ENCODE measurements at regions not wholly inside any gene's neighbourhood (a gene's known extent, or its start where the extent isn't known, plus 50 kb on each side); places are given as distances from the start of the nearest gene placed in this dataset.

DNA sequence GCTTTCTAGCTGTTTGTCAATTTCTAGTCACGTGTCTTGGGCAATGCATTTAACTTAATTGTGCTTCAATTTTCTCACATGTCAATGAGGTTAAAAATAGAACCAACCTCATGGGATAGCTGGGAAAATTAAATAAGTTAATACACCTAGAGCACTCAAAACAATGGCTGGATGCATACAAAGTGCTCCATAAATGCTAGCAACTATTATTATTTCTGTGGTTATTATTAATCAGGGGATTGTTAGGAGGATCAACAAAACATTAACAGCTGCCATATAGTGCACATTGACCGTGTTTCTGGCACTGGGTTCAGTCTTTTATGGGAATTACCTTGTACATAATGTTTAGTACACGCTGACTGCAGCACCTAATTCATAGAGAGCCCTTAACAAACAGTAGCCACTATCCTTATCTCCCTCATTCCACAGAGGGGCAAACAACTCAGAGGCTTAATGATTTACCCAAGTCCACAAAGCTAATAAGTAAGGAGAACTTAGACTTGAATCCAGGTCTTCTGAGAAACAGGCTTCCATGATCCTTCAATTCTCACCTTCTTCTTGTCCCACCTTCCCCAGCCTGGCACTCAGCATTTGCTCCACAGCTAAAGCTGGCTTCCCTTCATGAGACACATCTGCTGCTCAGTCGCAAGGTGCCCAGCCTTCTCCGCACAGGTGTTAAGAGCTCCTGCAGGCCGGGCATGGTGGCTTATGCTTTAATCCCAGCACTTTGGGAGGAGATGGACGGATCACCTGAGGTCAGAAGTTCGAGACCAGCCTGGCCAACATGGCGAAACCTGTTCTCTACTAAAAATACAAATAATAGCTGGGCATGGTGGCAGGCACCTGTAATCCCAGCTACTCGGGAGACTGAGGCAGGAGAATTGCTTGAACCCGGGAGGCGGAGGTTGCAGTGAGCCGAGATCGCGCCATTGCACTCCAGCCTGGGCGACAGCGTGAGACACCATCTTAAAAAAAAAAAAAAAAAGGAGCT lies 137.4 kb upstream of the ABCA1 start:
- DNase-seq: no peak

DNA sequence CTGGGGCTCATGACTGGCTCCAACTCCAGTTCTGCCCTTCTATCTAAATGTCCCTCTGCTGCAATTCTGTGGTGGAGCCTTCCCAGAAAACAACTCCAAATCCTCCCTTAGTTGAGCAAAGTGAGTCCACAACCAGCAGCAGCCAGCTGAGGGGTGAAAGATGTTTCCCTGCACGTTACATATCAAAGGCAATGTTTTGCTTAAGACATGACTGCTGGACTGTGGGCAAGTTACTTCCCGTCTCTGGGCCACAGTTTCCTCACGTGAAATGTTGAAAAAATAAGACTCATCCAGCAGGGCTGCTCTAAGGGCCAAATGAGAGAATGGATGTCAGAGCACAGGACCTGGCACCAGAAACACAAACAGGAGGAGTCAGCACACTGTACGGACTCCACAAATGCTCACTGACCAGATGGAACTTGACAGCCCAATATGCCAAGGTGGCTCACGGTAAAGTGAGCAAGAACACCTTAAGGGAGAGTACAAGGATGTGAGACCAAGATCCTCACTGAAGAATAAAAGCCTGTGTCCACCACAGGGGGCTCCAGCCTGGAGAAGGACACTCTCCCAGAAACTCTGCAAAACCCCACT lies 138.4 kb upstream of the ABCA1 start:
- DNase-seq: no peak

- DNase-seq: no peak
Observed at GRCh38 chr9:105067895-105068580, 140.1 kb upstream of the ABCA1 start.

GRCh38 chr9:105069285-105069684 lies 141.3 kb upstream of the ABCA1 start:
- DNase-seq: no peak

- no peak for DNase-seq
Observed at GRCh38 chr9:105069696-105070095, 141.7 kb upstream of the ABCA1 start.

- DNase-seq: no peak
Observed at GRCh38 chr9:105070176-105070575, 142.2 kb upstream of the ABCA1 start.

- DNase-seq: no peak
Observed at GRCh38 chr9:105072476-105072875, 144.5 kb upstream of the ABCA1 start.

DNA sequence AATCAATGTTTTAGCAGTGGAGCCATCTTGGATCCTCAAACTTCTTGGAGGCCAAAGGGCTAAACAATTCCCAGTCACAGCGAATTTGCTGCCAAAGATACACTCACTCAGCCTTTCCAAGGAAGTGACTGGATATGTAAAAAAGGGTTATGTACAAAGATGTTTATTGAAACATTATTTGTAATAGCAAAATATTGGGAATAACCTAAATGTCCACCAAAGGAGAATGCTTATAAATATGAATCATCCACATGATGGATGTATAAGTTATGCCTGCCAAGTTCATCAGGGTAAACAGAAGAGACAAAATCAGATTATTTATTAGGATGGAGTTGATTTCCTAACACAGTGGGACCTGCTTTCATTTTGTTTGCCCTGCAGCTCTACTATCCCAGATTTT lies 145.2 kb upstream of the ABCA1 start:
- no peak for DNase-seq

- DNase-seq: no peak
Observed at GRCh38 chr9:105074491-105074890, 146.5 kb upstream of the ABCA1 start.

GRCh38 chr9:105076729-105077128 lies 148.8 kb upstream of the ABCA1 start:
- DNase-seq: no peak

DNA sequence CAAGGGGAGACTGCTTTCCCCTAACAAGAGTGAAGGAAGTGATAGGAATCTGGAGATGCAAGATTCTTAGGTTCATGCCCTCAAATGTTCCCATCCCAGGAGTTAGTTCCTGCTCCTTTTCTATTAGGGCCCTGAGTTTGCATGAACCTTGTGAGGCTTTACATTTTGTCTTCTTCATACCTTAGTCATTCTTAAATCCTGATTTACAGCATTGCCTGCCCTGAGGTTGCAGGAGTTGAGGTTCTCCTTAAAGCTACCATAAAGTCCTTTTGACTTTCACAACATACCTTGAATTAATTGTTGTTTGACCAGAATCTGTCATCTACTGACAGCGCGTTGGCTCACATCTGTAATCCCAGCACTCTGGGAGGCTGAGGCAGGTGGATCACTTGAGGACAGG lies 151.5 kb upstream of the ABCA1 start:
- DNase-seq: no peak

GRCh38 chr9:105082843-105083242 lies 154.9 kb upstream of the ABCA1 start:
- DNase-seq: no peak

DNA sequence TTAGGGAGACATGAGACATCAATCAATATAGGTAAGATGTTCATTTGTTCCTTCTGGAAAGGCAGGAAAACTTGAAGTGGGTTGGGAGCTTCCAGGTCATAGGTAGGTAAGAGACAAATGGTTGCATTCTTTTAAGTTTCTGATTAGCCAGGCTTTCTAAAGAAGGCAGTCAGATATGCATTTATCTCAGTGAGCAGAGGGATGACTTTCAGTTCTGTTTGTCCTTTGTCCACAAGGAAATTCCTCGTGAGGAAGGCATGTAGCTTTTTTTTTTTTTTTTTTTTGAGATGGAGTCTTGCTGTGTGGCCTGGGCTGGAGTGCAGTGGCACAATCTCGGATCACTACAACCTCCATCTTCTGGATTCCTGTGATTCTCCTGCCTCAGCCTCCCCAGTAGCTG lies 155.3 kb upstream of the ABCA1 start:
- DNase-seq: no peak

DNA sequence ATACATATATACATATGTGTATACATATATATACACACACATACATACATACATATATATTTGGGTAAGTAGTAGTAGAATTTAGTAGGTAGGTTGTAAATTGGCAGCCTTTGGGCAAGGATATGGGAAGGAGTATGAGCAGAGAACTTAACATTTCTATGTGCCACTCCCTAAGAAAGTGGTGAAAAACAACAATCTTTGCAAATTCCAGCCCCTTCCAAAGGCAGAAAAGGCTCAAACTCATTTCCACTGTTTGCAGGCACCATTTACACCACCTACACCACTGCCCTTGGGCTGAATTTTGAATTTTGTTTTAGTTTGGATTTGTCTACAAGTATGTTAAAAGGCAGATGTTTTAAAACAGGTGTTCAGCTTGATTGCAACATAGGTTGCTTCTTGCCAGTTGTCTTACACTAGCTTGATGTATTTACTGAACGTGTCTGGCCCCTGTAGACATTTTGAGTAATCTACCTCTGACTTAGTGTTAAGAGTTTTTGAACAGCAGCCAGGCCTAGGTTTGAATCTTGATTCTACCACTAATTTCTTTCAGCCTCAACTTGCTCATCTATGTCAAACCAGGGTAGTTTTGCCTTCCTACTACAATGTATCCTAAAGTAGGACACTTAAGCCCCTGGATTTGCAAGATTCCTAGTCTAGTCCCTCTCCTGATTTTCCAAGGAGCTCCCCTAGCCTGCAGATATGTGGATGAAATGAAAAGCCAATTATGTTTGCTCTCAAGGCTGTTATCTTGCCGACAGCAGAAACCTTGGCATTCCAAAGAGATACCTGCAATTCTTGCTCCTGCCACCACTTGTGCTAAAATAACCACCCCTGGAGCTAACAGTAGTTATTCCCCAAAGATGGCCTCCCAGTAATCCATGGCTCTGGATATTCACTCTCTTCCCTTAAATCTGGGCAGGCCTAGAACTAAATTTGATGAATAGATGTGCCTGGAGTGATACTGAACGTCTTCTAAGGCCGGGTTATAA lies 156.2 kb upstream of the SLC44A1 start:
- DNase-seq: no peak

DNA sequence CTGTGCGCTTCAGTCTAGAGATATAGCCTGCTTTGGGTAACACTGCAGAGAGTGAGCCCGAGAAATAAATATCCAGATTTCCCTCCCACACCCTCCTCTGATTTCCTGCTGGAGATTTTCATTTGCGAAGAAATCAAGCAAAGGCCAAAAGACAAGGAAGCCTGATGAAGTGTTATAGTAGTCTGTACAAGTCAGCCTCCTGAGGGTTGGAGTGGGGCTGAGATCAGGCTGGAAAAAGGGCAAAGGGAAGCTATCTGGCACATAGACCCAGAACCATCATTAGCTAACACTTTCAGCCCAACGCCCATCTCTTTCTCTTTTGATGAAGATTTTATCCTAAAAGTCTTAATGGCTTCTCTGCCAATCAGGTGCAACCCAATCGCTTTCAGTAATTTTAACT lies 154.6 kb upstream of the SLC44A1 start:
- DNase-seq: no peak

- DNase-seq: no peak
Observed at GRCh38 chr9:105091004-105091640, 153.3 kb upstream of the SLC44A1 start.

DNA sequence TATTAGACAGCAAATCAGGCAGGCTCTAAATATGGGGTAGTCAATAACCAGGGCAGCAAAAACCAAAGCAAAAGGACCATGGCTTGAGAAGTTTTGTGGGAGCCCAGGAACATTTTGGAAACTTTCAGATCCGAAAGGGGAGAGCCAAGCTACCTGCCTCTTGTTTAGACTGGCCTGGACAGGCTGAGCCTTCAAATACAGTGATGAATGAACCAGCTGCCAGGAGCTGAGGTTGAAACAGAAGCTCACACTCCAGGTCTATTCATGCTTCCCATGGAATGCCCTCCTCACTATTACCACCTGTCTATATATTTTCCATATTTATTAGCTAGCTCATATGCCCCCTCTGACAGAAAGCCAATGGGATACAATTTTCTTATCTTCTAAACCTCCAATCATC lies 150.8 kb upstream of the SLC44A1 start:
- DNase-seq: no peak

GRCh38 chr9:105098370-105098769 lies 146.1 kb upstream of the SLC44A1 start:
- no peak for DNase-seq

- DNase-seq: no peak
Observed at GRCh38 chr9:105103776-105104175, 140.7 kb upstream of the SLC44A1 start.

GRCh38 chr9:105114318-105114717 lies 130.1 kb upstream of the SLC44A1 start:
- no peak for DNase-seq

GRCh38 chr9:105114964-105115728 lies 129.3 kb upstream of the SLC44A1 start:
- no peak for DNase-seq

Measured in activated T-cell treated with anti-CD3 and anti-CD28 coated beads for 4 hours (primary cell).